ENCODE measurements at regions not wholly inside any gene's neighbourhood (a gene's known extent, or its start where the extent isn't known, plus 50 kb on each side); places are given as distances from the start of the nearest gene placed in this dataset.

- Histone ChIP-seq H3K36me3 (ENCODE audit: insufficient read depth, low read length) (no peaks in the 10 kb centered on the region), H3K27ac (ENCODE audit: low read length) (no peak overlapping the region), H3F3A (ENCODE audit: insufficient read depth, low read length, poor library complexity, severe bottlenecking) (no peaks in the 10 kb centered on the region), H4K20me1 (ENCODE audit: insufficient read depth) (no peaks in the 10 kb centered on the region), H3K9me2 (ENCODE audit: insufficient read depth, low read length) (no peaks in the 10 kb centered on the region), H3K79me2 (replicated peaks; ENCODE audit: insufficient read depth, low read length) (no peaks in the 10 kb centered on the region), H2AFZ (ENCODE audit: low read depth, low read length) (no peak overlapping the region), H3K4me3 (ENCODE audit: low read length) (no peak overlapping the region), H3K4me2 (ENCODE audit: low read length) (no peak overlapping the region), H3K9ac (ENCODE audit: low read length) (no peak overlapping the region), H3K27me3 (ENCODE audit: insufficient read depth, low read depth, low read length) (no peaks in the 10 kb centered on the region), H3K9me3 (ENCODE audit: low read length) (no peaks in the 10 kb centered on the region)
- TF ChIP-seq POLR2AphosphoS5 (IDR thresholded peaks at IDR 0.05) (no peak), SMC3 (conservative IDR thresholded peaks at IDR 0.05; ENCODE audit: poor library complexity) (no peak), TAF1 (IDR thresholded peaks at IDR 0.05; ENCODE audit: low read depth) (no peak), EP300 (conservative IDR thresholded peaks at IDR 0.05; ENCODE audit: poor library complexity, severe bottlenecking) (no peak), EZH2 (IDR thresholded peaks at IDR 0.05; ENCODE audit: borderline replicate concordance, insufficient read depth, low read length, poor library complexity, severe bottlenecking) (no peak), REST (IDR thresholded peaks at IDR 0.05; ENCODE audit: borderline replicate concordance) (no peak), CTCF (IDR thresholded peaks at IDR 0.05; ENCODE audit: poor library complexity, severe bottlenecking) (no peak), RAD21 (conservative IDR thresholded peaks at IDR 0.05) (no peak), MXI1 (conservative IDR thresholded peaks at IDR 0.05; ENCODE audit: poor library complexity, severe bottlenecking) (no peak)
Observed at GRCh38 chr1:209276321-209276720, 307.2 kb upstream of the CAMK1G start.

- H3K4me2 ChIP-seq (ENCODE audit: low read length), result no peak overlapping the region
- no peaks in the 10 kb centered on the region for H3K36me3 ChIP-seq (ENCODE audit: insufficient read depth, low read length)
- H2AFZ ChIP-seq (ENCODE audit: low read depth, low read length), result no peak overlapping the region
- no peaks in the 10 kb centered on the region for H3K27me3 ChIP-seq (ENCODE audit: insufficient read depth, low read depth, low read length)
- no peaks in the 10 kb centered on the region for H3F3A ChIP-seq (ENCODE audit: insufficient read depth, low read length, poor library complexity, severe bottlenecking)
- TF ChIP-seq MXI1 (conservative IDR thresholded peaks at IDR 0.05; ENCODE audit: poor library complexity, severe bottlenecking), result no peak
- TF ChIP-seq RAD21 (conservative IDR thresholded peaks at IDR 0.05), result no peak
- no peak for TF ChIP-seq SMC3 (conservative IDR thresholded peaks at IDR 0.05; ENCODE audit: poor library complexity)
- no peak for TF ChIP-seq POLR2AphosphoS5 (IDR thresholded peaks at IDR 0.05)
- no peak for TF ChIP-seq CTCF (IDR thresholded peaks at IDR 0.05; ENCODE audit: poor library complexity, severe bottlenecking)
- TF ChIP-seq EZH2 (IDR thresholded peaks at IDR 0.05; ENCODE audit: borderline replicate concordance, insufficient read depth, low read length, poor library complexity, severe bottlenecking), result no peak
- no peak for TF ChIP-seq TAF1 (IDR thresholded peaks at IDR 0.05; ENCODE audit: low read depth)
- no peak for TF ChIP-seq EP300 (conservative IDR thresholded peaks at IDR 0.05; ENCODE audit: poor library complexity, severe bottlenecking)
- TF ChIP-seq REST (IDR thresholded peaks at IDR 0.05; ENCODE audit: borderline replicate concordance), result no peak
- no peak overlapping the region for H3K9ac ChIP-seq (ENCODE audit: low read length)
- no peak overlapping the region for H3K4me3 ChIP-seq (ENCODE audit: low read length)
- no peaks in the 10 kb centered on the region for H3K9me3 ChIP-seq (ENCODE audit: low read length)
- no peaks in the 10 kb centered on the region for H4K20me1 ChIP-seq (ENCODE audit: insufficient read depth)
- H3K27ac ChIP-seq (ENCODE audit: low read length), result no peak overlapping the region
- H3K79me2 ChIP-seq (replicated peaks; ENCODE audit: insufficient read depth, low read length), result no peaks in the 10 kb centered on the region
- H3K9me2 ChIP-seq (ENCODE audit: insufficient read depth, low read length), result no peaks in the 10 kb centered on the region
Observed at GRCh38 chr1:209277662-209278061, 305.9 kb upstream of the CAMK1G start.
